Mucosa of descending colon (tissue), 3 donors: ENCODE measurements at regions not wholly inside any gene's neighbourhood (a gene's known extent, or its start where the extent isn't known, plus 50 kb on each side); places are given as distances from the start of the nearest gene placed in this dataset.

Experiments used
- ATAC-seq: fragments of 200-7000 bp; cut with Tn5 transposase; one replicate; pipeline ENCODE4 v1.9.1; 2020; ENCODE audit warnings: mild to moderate bottlenecking, moderate library complexity
- DNase-seq, 3 donors: peaks; one replicate each; pipeline ENCODE4 v3.0.0-alpha.2; 2020
- H3K36me3 ChIP-seq: fragments of 200-600 bp; one replicate; pipeline ENCODE4 v1.8.0; 2021; ENCODE audit warnings: low read depth, mild to moderate bottlenecking
- H3K4me1 ChIP-seq: fragments of 200-600 bp; one replicate; pipeline ENCODE4 v1.8.0; 2021; ENCODE audit warnings: low read depth, mild to moderate bottlenecking
- H3K4me3 ChIP-seq: fragments of 200-600 bp; one replicate; pipeline ENCODE4 v1.8.0; 2021; ENCODE audit warnings: mild to moderate bottlenecking
- H3K9me3 ChIP-seq: fragments of 200-600 bp; one replicate; pipeline ENCODE4 v1.8.0; 2021; ENCODE audit warnings: mild to moderate bottlenecking
- intact Hi-C, 2 donors: fragments of 100-400 bp; cut with DNase I in 1 of 2; cut with micrococcal nuclease in 1 of 2; formaldehyde crosslinking; loops; one replicate each; pipeline versions ENCODE4 v1.11.0 to v1.11.1; 2022; cut with DNase I, micrococcal nuclease
- TF ChIP-seq, protein P1 (sequence below): fragments of 200-600 bp; IDR thresholded peaks from one replicate; pipeline ENCODE4 v1.8.0; 2022; ENCODE audit warnings: antibody characterized with exemption, mild to moderate bottlenecking
- donor health status: DM: no; HTN: no; CAD: no; lungs with moderate emphysema.
- donor health status: DM: no; HTN: no; CAD: no.
- donor health status: DM: no; HTN: yes; CAD: no.

DNA sequence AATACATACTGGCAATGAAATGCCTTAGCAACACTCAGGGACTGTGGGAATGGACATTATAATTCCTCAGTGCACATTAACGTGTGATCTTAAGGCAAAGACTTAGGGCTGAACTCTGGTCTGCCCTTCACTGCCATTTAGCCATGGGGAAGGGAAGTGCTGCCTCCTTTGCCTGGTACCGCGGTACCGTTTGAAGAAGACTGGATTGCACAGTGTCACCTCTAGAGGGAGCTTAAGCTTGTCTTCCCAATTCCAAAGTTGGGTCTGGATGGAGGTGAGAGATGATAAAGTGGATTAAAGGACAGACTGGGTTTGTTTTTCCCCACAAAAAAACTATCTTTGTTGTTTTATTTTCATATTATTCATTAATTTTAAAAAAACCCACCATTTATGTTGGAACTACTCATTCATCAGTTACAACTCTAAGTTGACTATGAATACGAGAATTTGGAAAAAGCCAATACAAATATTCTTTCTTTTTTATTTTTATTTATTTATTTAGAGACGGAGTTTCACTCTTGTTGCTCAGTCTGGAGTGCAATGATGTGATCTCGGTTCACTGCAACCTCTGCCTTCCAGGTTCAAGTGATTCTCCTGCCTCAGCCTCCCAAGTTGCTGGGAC lies 60.0 kb upstream of the SYN2 start:
- H3K9me3 ChIP-seq = no peaks in the 10 kb centered on the region
- no peaks in the 10 kb centered on the region for H3K36me3 ChIP-seq
- no peaks in the 10 kb centered on the region for H3K4me1 ChIP-seq
- TF ChIP-seq, protein P1, sequence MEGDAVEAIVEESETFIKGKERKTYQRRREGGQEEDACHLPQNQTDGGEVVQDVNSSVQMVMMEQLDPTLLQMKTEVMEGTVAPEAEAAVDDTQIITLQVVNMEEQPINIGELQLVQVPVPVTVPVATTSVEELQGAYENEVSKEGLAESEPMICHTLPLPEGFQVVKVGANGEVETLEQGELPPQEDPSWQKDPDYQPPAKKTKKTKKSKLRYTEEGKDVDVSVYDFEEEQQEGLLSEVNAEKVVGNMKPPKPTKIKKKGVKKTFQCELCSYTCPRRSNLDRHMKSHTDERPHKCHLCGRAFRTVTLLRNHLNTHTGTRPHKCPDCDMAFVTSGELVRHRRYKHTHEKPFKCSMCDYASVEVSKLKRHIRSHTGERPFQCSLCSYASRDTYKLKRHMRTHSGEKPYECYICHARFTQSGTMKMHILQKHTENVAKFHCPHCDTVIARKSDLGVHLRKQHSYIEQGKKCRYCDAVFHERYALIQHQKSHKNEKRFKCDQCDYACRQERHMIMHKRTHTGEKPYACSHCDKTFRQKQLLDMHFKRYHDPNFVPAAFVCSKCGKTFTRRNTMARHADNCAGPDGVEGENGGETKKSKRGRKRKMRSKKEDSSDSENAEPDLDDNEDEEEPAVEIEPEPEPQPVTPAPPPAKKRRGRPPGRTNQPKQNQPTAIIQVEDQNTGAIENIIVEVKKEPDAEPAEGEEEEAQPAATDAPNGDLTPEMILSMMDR = no peak
- intact Hi-C loops = no loop called here
- DNase-seq = peak in 1 of 3 donors; percentile 42
- no peak overlapping the region for H3K4me3 ChIP-seq
- ATAC-seq = peak; percentile 85

GRCh38 chr3:11948331-11948730 lies 55.9 kb upstream of the SYN2 start:
- H3K9me3 ChIP-seq = no peaks in the 10 kb centered on the region
- no peaks in the 10 kb centered on the region for H3K4me1 ChIP-seq
- H3K4me3 ChIP-seq = no peak overlapping the region
- DNase-seq = no peak
- ATAC-seq = no peak
- intact Hi-C loops = no loop called here
- TF ChIP-seq, protein P1 = no peak
- H3K36me3 ChIP-seq = no peaks in the 10 kb centered on the region

- no peak for ATAC-seq
- intact Hi-C loops = no loop called here
- Histone ChIP-seq H3K4me3 (no peak overlapping the region), H3K9me3 (no peaks in the 10 kb centered on the region), H3K36me3 (no peaks in the 10 kb centered on the region), H3K4me1 (no peaks in the 10 kb centered on the region)
- TF ChIP-seq, protein P1 = no peak
- DNase-seq = no peak
Measured at GRCh38 chr3:11948866-11949265, 55.3 kb upstream of the SYN2 start.

DNA sequence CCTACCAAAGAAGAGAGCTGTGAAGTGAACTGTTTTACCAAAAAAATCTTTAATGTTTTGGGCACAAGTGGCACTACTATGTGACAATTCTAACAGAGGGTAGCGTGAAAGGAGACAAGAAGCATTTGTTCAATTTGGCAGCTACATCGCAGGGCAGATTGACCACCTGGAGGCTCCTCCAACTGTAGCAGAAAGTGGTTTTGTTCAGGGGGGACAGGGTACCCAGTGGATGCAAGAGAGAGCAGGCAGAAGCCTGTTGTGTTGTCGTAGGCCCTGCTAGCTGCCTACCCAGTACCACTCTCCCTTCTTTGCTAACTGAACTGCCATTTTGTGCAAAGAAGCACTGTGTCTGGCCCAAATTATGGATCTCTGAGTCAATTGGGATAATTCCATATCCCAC lies 54.8 kb upstream of the SYN2 start:
- TF ChIP-seq, protein P1 = no peak
- intact Hi-C loops = no loop called here

DNA sequence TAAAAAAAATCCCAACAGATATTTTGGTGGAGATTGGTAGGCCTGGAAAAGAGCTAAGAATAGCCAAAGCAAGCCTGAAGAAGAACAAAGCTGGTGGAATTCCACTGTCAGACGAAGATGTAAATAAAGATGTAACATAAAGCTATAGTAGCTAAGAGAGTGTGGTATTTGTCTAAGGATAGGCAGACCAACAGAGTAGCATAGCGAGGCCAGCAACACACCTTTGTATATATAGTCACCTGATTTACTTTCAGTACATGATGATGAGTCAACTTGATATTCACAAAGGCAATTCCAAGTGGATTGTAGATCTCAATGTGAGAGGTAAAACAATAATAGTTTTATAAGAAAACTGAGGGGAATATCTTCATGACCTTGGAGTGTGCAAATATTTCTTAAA lies 53.6 kb upstream of the SYN2 start:
- TF ChIP-seq, protein P1 = no peak
- H3K36me3 ChIP-seq = no peaks in the 10 kb centered on the region
- no peak overlapping the region for H3K4me3 ChIP-seq
- no peaks in the 10 kb centered on the region for H3K4me1 ChIP-seq
- H3K9me3 ChIP-seq = no peaks in the 10 kb centered on the region
- DNase-seq = peak in 1 of 3 donors; percentile 18
- ATAC-seq = peak; percentile 97
- intact Hi-C loops = no loop called here

More for the DNA sequence above, 54.8 kb upstream of the SYN2 start:
- Histone ChIP-seq H3K9me3 (no peaks in the 10 kb centered on the region), H3K4me1 (no peaks in the 10 kb centered on the region), H3K36me3 (no peaks in the 10 kb centered on the region), H3K4me3 (no peak overlapping the region)
- ATAC-seq = no peak
- DNase-seq = no peak

DNA sequence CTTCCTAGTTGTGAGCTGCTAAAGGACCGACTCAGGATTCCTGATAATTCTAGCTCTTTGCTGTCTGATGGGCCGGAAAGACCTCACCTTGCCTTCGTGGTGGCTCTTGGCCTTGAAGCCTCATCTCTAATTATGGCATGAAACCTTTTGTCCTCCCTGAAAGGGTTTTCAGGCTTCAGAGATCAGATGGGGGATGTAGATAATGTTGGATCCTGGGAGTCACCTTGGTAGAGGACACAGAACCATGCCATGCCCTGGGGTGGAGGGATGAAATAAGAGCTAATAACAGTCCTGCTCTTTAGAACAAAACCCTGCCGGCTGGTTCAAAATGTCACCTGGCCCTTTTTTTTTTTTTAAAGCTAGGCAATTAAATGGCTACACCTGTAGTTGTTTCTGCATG lies 50.8 kb upstream of the SYN2 start:
- DNase-seq (no peak), ATAC-seq (no peak)
- H3K4me1 ChIP-seq = no peaks in the 10 kb centered on the region
- H3K4me3 ChIP-seq = no peak overlapping the region
- intact Hi-C loops = no loop called here
- TF ChIP-seq, protein P1 = no peak
- no peaks in the 10 kb centered on the region for H3K9me3 ChIP-seq
- no peaks in the 10 kb centered on the region for H3K36me3 ChIP-seq
